Fibroblast of lung (primary cell): ENCODE measurements at regions not wholly inside any gene's neighbourhood (a gene's known extent, or its start where the extent isn't known, plus 50 kb on each side); places are given as distances from the start of the nearest gene placed in this dataset.

ENCODE experiments used
- DNase-seq, 2 donors: peaks; one replicate each; pipeline versions ENCODE4 v3.0.0 to v3.0.0-alpha.2; 2010; ENCODE audit warnings: low read depth in 2 of 2
- H2AFZ ChIP-seq: 2 replicates; pipeline ENCODE4 v1.5.1; 2012; ENCODE audit warnings: low read length, control low read depth, inconsistent platforms
- H3K27ac ChIP-seq: 2 replicates; pipeline ENCODE4 v1.5.1; 2011; ENCODE audit warnings: low read length, control low read depth; ENCODE audit not compliant: insufficient read depth
- H3K27me3 ChIP-seq: 2 replicates; pipeline ENCODE4 v1.5.1; 2011; ENCODE audit warnings: mild to moderate bottlenecking, low read length; ENCODE audit not compliant: control insufficient read depth, insufficient read depth
- H3K36me3 ChIP-seq: 2 replicates; pipeline ENCODE4 v1.5.1; 2011; ENCODE audit warnings: low read length; ENCODE audit not compliant: control insufficient read depth, insufficient read depth
- H3K4me1 ChIP-seq: 2 replicates; pipeline ENCODE4 v1.5.1; 2011; ENCODE audit warnings: low read length; ENCODE audit not compliant: control insufficient read depth, insufficient read depth; ENCODE audit errors: extremely low read depth
- H3K4me2 ChIP-seq: 2 replicates; pipeline ENCODE4 v1.5.1; 2011; ENCODE audit warnings: low read length, control low read depth; ENCODE audit not compliant: insufficient read depth; ENCODE audit errors: extremely low read depth
- H3K4me3 ChIP-seq, 4 experiments: fragments of 200-600 bp in 1 of 4; sonication (generic) in 1 of 4; replicated peaks in 1 of 4; 2 replicates each; pipeline ENCODE4 v1.5.1; 2011 to 2016; ENCODE audit warnings: low read length in 4 of 4, low read depth in 3 of 4, mild to moderate bottlenecking in 3 of 4, control low read depth in 2 of 4, inconsistent platforms in 1 of 4, mixed read lengths in 1 of 4; ENCODE audit not compliant: insufficient read depth in 1 of 4; ENCODE audit errors: control extremely low read depth in 1 of 4
- H3K79me2 ChIP-seq: 2 replicates; pipeline ENCODE4 v1.5.1; 2012; ENCODE audit warnings: mild to moderate bottlenecking, low read length, inconsistent platforms; ENCODE audit not compliant: control insufficient read depth, insufficient read depth
- H3K9ac ChIP-seq: 2 replicates; pipeline ENCODE4 v1.5.1; 2011; ENCODE audit warnings: mild to moderate bottlenecking, low read length, control low read depth; ENCODE audit not compliant: insufficient read depth
- H3K9me3 ChIP-seq: 2 replicates; pipeline ENCODE4 v1.5.1; 2012; ENCODE audit warnings: low read depth, low read length; ENCODE audit not compliant: control insufficient read depth, insufficient read depth
- H4K20me1 ChIP-seq: 2 replicates; pipeline ENCODE4 v1.5.1; 2011; ENCODE audit warnings: low read length; ENCODE audit not compliant: control insufficient read depth, insufficient read depth; ENCODE audit errors: extremely low read depth
- EZH2 ChIP-seq: IDR thresholded peaks from 2 replicates; pipeline ENCODE4 v1.5.1; 2012; ENCODE audit warnings: low read length, control low read depth, mild to moderate bottlenecking; ENCODE audit errors: missing control alignments
- TF ChIP-seq, protein P1 (sequence below), 2 donors: IDR thresholded peaks in 1 of 2; conservative IDR thresholded peaks in 1 of 2; 1 replicate in 1 of 2; 2 replicates in 1 of 2; pipeline ENCODE4 v1.5.1; 2011 to 2012; ENCODE audit warnings: low read length in 2 of 2, control low read depth in 1 of 2, inconsistent platforms in 1 of 2, low read depth in 1 of 2, mild to moderate bottlenecking in 1 of 2

DNA sequence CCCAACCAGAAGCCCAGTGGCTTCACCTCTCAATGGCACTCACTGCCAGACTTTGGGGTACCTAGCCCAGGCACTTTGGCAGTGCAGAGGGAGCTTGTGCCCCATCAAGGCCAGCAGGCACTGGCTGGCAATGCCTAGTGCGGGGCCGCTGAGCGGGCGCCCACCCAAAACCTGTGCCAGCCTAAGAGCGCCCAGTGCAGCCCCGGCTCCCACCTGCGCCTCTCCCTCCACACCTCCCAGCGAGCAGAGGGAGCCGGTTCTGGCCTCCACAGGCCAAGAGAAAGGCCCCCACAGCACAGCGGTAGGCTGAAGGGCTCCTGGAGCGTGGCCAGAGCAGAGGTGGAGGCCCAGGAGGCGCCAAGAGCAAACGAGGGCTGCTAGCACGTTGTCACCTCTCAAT lies 930.8 kb downstream of the IPMK start:
- Histone ChIP-seq H3K9ac (no peak overlapping the region), H3K27ac (no peak overlapping the region), H3K79me2 (no peaks in the 10 kb centered on the region), H3K4me3 (no peak overlapping the region), H3K9me3 (no peaks in the 10 kb centered on the region), H2AFZ (no peak overlapping the region), H3K27me3 (no peaks in the 10 kb centered on the region), H3K4me1 (no peaks in the 10 kb centered on the region), H3K36me3 (no peaks in the 10 kb centered on the region), H3K4me2 (no peak overlapping the region), H4K20me1 (no peaks in the 10 kb centered on the region)
- no peak for DNase-seq
- TF ChIP-seq, protein P1, sequence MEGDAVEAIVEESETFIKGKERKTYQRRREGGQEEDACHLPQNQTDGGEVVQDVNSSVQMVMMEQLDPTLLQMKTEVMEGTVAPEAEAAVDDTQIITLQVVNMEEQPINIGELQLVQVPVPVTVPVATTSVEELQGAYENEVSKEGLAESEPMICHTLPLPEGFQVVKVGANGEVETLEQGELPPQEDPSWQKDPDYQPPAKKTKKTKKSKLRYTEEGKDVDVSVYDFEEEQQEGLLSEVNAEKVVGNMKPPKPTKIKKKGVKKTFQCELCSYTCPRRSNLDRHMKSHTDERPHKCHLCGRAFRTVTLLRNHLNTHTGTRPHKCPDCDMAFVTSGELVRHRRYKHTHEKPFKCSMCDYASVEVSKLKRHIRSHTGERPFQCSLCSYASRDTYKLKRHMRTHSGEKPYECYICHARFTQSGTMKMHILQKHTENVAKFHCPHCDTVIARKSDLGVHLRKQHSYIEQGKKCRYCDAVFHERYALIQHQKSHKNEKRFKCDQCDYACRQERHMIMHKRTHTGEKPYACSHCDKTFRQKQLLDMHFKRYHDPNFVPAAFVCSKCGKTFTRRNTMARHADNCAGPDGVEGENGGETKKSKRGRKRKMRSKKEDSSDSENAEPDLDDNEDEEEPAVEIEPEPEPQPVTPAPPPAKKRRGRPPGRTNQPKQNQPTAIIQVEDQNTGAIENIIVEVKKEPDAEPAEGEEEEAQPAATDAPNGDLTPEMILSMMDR (conservative IDR thresholded peaks at IDR 0.05 in 1 of 2, IDR thresholded peaks at IDR 0.05 in 1 of 2; ENCODE audit: low read depth in 1 of 2, low read length in 2 of 2), result no peak
- no peak for TF ChIP-seq EZH2

DNA sequence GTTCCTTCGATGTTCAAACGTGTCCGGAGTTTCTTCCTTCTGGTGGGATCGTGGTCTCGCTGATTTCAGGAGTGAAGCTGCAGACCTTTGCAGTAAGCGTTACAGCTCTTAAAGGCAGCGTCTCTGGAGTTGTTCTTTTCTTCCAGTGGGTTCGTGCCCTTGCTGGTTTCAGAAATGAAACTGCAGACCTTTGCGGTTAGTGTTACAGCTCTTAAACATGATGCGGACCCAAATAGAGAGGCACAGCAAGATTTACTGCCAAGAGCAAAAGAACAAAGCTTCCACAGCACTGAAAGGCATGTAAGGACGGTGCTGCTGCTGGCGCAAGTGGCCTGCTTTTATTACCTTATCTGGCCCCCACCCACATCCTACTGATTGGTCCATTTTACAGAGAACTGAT lies 931.4 kb downstream of the IPMK start:
- Histone ChIP-seq H3K79me2 (no peaks in the 10 kb centered on the region), H3K9me3 (no peaks in the 10 kb centered on the region), H3K4me1 (no peaks in the 10 kb centered on the region), H2AFZ (no peak overlapping the region), H3K4me2 (no peak overlapping the region), H3K27ac (no peak overlapping the region), H3K9ac (no peak overlapping the region), H4K20me1 (no peaks in the 10 kb centered on the region), H3K4me3 (no peak overlapping the region), H3K27me3 (no peaks in the 10 kb centered on the region), H3K36me3 (no peaks in the 10 kb centered on the region)
- no peak for DNase-seq
- TF ChIP-seq EZH2, result no peak
- TF ChIP-seq, protein P1 (conservative IDR thresholded peaks at IDR 0.05 in 1 of 2, IDR thresholded peaks at IDR 0.05 in 1 of 2; ENCODE audit: low read depth in 1 of 2, low read length in 2 of 2), result no peak

DNA sequence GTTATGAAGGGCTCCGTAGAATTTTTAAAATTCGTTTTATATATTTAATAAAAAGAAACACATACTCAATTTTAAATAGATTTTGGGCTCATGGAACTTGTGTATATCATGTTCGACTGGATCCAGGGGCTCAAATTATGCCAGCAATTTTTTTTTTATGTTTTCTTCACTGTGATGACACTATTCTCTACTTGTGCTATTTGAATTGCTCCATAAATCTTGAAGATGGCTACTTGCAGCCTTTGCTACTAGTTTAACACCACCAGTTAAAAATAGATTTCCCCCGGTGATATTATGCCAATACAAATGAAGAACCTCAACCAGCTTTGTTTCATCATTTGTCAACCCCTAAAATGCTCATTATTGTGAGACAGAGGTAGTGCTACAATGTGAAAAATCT lies 933.2 kb downstream of the IPMK start:
- Histone ChIP-seq H4K20me1 (no peaks in the 10 kb centered on the region), H3K4me1 (no peaks in the 10 kb centered on the region), H2AFZ (no peak overlapping the region), H3K4me3 (no peak overlapping the region), H3K9ac (no peak overlapping the region), H3K27ac (no peak overlapping the region), H3K4me2 (no peak overlapping the region), H3K27me3 (no peaks in the 10 kb centered on the region), H3K36me3 (no peaks in the 10 kb centered on the region), H3K79me2 (no peaks in the 10 kb centered on the region), H3K9me3 (no peaks in the 10 kb centered on the region)
- TF ChIP-seq, protein P1 (conservative IDR thresholded peaks at IDR 0.05 in 1 of 2, IDR thresholded peaks at IDR 0.05 in 1 of 2; ENCODE audit: low read depth in 1 of 2, low read length in 2 of 2), result no peak
- no peak for TF ChIP-seq EZH2
- no peak for DNase-seq
